ENCODE measurements at regions not wholly inside any gene's neighbourhood (a gene's known extent, or its start where the extent isn't known, plus 50 kb on each side); places are given as distances from the start of the nearest gene placed in this dataset.

DNA sequence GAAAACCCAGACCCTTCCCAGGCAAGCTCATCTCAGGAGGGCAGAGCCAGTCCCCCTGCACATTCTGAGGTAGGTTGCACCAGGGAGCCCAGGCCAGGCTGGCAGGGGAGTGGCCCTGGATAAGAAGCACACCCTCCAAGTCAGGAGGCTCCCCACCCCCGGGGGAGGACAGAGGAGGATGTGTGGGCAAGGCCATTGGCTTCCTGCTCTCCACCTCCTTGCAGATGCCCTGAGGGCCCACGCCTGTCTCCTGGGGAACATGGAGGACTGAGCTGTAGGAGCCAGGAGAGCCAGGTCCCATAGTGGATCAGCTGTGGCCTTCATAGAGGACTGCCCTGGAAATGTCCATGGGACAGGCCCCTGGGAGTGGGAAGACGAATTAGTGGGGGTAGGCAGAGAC lies 126.7 kb downstream of the IRF8 start:
- H3K4me3 ChIP-seq (ENCODE audit: low read depth in 1 of 2, low read length in 1 of 2), result no peak overlapping the region
- H3K27me3 ChIP-seq, result peaks cover 37% of the 10 kb centered on the region
- no peak overlapping the region for H3K27ac ChIP-seq
- H3K36me3 ChIP-seq, result no peaks in the 10 kb centered on the region
- no peaks in the 10 kb centered on the region for H3K9me3 ChIP-seq
- H3K4me1 ChIP-seq (ENCODE audit: control insufficient read depth in 1 of 2, insufficient read depth in 1 of 2, low read depth in 1 of 2, low read length in 1 of 2), result no peaks in the 10 kb centered on the region
- no peak for TF ChIP-seq CTCF (IDR thresholded peaks at IDR 0.05)

DNA sequence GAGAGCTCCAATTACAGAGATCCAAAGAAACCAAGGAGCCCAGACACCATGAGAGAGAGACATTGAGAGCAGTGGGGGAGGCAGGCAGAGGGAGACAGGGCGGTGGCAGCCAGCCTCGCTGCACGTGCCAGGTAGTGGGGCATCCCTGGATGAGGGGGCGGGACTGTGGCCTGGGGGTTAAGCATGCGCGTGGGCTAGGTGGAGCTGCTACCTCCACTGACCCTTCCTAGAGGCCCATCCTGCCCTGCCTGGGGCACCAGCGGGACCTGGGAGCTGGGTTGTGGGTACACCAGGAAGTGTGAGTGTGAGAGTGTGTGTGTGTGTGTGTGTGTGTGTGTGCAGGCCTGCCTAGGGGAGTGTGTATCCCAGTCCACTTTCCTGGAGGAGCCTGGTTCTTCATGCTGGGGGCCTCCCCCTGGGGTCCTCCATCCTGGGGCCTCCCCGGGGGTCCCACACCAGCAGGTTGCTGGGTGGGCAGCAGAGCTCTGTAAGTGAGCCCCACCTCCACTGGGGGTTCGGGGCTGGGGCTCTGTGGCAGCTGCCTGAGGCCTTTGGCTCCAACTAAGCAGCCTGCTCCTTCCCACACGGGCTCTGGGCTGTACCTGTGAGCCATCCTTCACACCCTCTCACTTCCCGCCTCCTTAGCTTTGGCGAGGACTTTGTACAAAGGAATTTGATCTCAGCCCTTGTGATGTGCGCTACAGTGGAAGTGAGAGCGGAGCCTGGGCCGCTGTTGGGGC lies 127.4 kb downstream of the IRF8 start:
- Histone ChIP-seq H3K4me1 (ENCODE audit: control insufficient read depth in 1 of 2, insufficient read depth in 1 of 2, low read depth in 1 of 2, low read length in 1 of 2) (no peaks in the 10 kb centered on the region), H3K36me3 (no peaks in the 10 kb centered on the region), H3K27me3 (peaks cover 35% of the 10 kb centered on the region), H3K27ac (no peak overlapping the region), H3K9me3 (no peaks in the 10 kb centered on the region), H3K4me3 (ENCODE audit: low read depth in 1 of 2, low read length in 1 of 2) (no peak overlapping the region)
- TF ChIP-seq CTCF (IDR thresholded peaks at IDR 0.05), result no peak

- Histone ChIP-seq H3K27me3 (peaks cover 37% of the 10 kb centered on the region), H3K36me3 (no peaks in the 10 kb centered on the region), H3K27ac (no peak overlapping the region), H3K9me3 (no peaks in the 10 kb centered on the region), H3K4me3 (ENCODE audit: low read depth in 1 of 2, low read length in 1 of 2) (no peak overlapping the region), H3K4me1 (ENCODE audit: control insufficient read depth in 1 of 2, insufficient read depth in 1 of 2, low read depth in 1 of 2, low read length in 1 of 2) (no peaks in the 10 kb centered on the region)
- TF ChIP-seq CTCF (IDR thresholded peaks at IDR 0.05), result no peak
Measured at GRCh38 chr16:86026916-86027315, 128.0 kb downstream of the IRF8 start.

GRCh38 chr16:86027373-86028126 lies 128.6 kb downstream of the IRF8 start:
- H3K4me3 ChIP-seq (ENCODE audit: low read depth in 1 of 2, low read length in 1 of 2), result no peak overlapping the region
- H3K36me3 ChIP-seq, result no peaks in the 10 kb centered on the region
- no peaks in the 10 kb centered on the region for H3K9me3 ChIP-seq
- TF ChIP-seq CTCF (IDR thresholded peaks at IDR 0.05), result no peak
- H3K27ac ChIP-seq, result no peak overlapping the region
- peaks cover 44% of the 10 kb centered on the region for H3K27me3 ChIP-seq
- H3K4me1 ChIP-seq (ENCODE audit: control insufficient read depth in 1 of 2, insufficient read depth in 1 of 2, low read depth in 1 of 2, low read length in 1 of 2), result no peaks in the 10 kb centered on the region

DNA sequence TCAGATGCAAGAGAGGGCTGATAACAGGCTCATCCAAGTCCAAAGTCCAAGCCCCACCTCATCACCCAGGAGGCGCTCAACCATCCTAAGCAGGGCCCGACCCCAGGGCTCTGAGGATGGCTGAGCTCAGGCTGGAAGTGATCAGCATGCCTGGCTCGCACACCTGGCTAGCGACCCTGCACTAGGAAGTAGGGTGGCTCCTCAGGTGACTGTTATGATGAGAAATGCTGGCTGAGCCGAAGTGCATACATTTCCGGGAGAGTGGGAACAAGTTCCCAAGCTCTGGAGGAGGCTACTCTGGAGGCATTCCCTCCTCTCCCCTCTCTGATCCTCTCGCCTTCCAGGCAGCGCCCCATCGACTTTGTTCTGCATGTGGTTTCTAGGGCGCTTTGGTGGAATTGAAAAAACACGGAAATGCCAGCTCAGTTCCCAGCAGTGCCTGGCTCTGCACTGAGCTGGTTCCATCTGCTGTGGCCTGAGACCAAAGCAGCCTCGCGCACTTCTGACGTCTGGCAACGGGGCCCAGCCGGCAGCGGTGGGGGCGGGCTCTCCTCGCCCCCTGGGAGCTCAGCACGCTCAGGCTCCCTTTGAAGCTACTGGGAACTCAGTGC lies 130.3 kb downstream of the IRF8 start:
- H3K36me3 ChIP-seq, result no peaks in the 10 kb centered on the region
- H3K27me3 ChIP-seq, result peaks cover 60% of the 10 kb centered on the region
- no peaks in the 10 kb centered on the region for H3K4me1 ChIP-seq (ENCODE audit: control insufficient read depth in 1 of 2, insufficient read depth in 1 of 2, low read depth in 1 of 2, low read length in 1 of 2)
- TF ChIP-seq CTCF (IDR thresholded peaks at IDR 0.05), result no peak
- no peak overlapping the region for H3K4me3 ChIP-seq (ENCODE audit: low read depth in 1 of 2, low read length in 1 of 2)
- no peaks in the 10 kb centered on the region for H3K9me3 ChIP-seq
- H3K27ac ChIP-seq, result no peak overlapping the region

Measured in neutrophil (primary cell).